Gastroesophageal sphincter (tissue), 4 donors: ENCODE measurements at regions not wholly inside any gene's neighbourhood (a gene's known extent, or its start where the extent isn't known, plus 50 kb on each side); places are given as distances from the start of the nearest gene placed in this dataset.

Source experiments
- ATAC-seq: fragments of 150-250 bp; one replicate; pipeline ENCODE4 v1.9.1; 2016; ENCODE audit warnings: mild to moderate bottlenecking, moderate library complexity
- H3K27ac ChIP-seq, 4 donors: fragments of 200-600 bp; sonication (generic) in 3 of 4; 1 replicate in 3 of 4; 2 replicates in 1 of 4; pipeline ENCODE4 v1.5.1; 2016 to 2019
- H3K27me3 ChIP-seq: fragments of 200-600 bp; sonication (generic); one replicate; pipeline ENCODE4 v1.5.1; 2019
- H3K36me3 ChIP-seq, 2 donors: fragments of 200-600 bp; sonication (generic); one replicate each; pipeline ENCODE4 v1.5.1; 2019; ENCODE audit warnings: control low read depth in 1 of 2
- H3K4me1 ChIP-seq, 3 donors: fragments of 200-600 bp; sonication (generic); 1 replicate in 2 of 3; 2 replicates in 1 of 3; pipeline ENCODE4 v1.5.1; 2016 to 2019; ENCODE audit warnings: control low read depth in 2 of 3
- H3K4me3 ChIP-seq, 2 donors: fragments of 200-600 bp; sonication (generic); one replicate each; pipeline ENCODE4 v1.5.1; 2019; ENCODE audit warnings: mild to moderate bottlenecking in 1 of 2, moderate library complexity in 1 of 2
- H3K9me3 ChIP-seq, 3 donors: fragments of 200-600 bp; sonication (generic); one replicate each; pipeline ENCODE4 v1.5.1; 2017 to 2019; ENCODE audit warnings: control low read depth in 2 of 3
- CTCF ChIP-seq, 4 experiments: fragments of 200-600 bp in 2 of 4; fragments of 450-650 bp in 2 of 4; sonication (generic) in 1 of 4; IDR thresholded peaks; one replicate each; pipeline ENCODE4 v1.5.1; 2017 to 2019; ENCODE audit warnings: antibody characterized with exemption in 4 of 4, mild to moderate bottlenecking in 2 of 4, moderate library complexity in 2 of 4
- EP300 ChIP-seq: sonication (generic); formaldehyde crosslinking; IDR thresholded peaks from one replicate; pipeline ENCODE4 v1.6.1; 2017; ENCODE audit warnings: antibody characterized with exemption, mild to moderate bottlenecking
- POLR2A ChIP-seq, 2 donors: fragments of 450-650 bp; IDR thresholded peaks; one replicate each; pipeline ENCODE4 v1.6.1; 2017; ENCODE audit warnings: antibody characterized with exemption in 2 of 2, mild to moderate bottlenecking in 2 of 2, moderate library complexity in 1 of 2
- POLR2AphosphoS5 ChIP-seq: sonication (generic); formaldehyde crosslinking; IDR thresholded peaks from one replicate; pipeline ENCODE4 v1.6.1; 2017; ENCODE audit warnings: antibody characterized with exemption
- WGBS, 2 donors: methylation state at CpG; one replicate each; pipeline ENCODE4 v1.1.5; 2018; ENCODE audit warnings: low coverage in 1 of 2; 5-methylcytosine and 5-hydroxymethylcytosine counted together

- H3K27ac ChIP-seq: no peak overlapping the region
- no peak for ATAC-seq
- no peaks in the 10 kb centered on the region for H3K9me3 ChIP-seq
- TF ChIP-seq EP300: no peak
- no peak for TF ChIP-seq POLR2AphosphoS5
- TF ChIP-seq POLR2A (IDR thresholded peaks at IDR 0.05): no peak
- H3K4me1 ChIP-seq: no peaks in the 10 kb centered on the region
- WGBS, 2 donors: 56 to 90% methylated on average over 1 of the region's 1 CpG
- H3K4me3 ChIP-seq: no peak overlapping the region
- no peaks in the 10 kb centered on the region for H3K27me3 ChIP-seq
- no peaks in the 10 kb centered on the region for H3K36me3 ChIP-seq
Measured at GRCh38 chr3:68485051-68485450, 447.3 kb downstream of the TAFA4 start.

GRCh38 chr3:68483601-68484000 lies 448.7 kb downstream of the TAFA4 start:
- Histone ChIP-seq H3K4me1 (no peaks in the 10 kb centered on the region), H3K27me3 (no peaks in the 10 kb centered on the region), H3K36me3 (no peaks in the 10 kb centered on the region), H3K27ac (no peak overlapping the region), H3K4me3 (no peak overlapping the region), H3K9me3 (no peaks in the 10 kb centered on the region)
- TF ChIP-seq POLR2AphosphoS5 (no peak), EP300 (no peak), POLR2A (IDR thresholded peaks at IDR 0.05) (no peak), CTCF (IDR thresholded peaks at IDR 0.05) (no peak)
- no peak for ATAC-seq
- WGBS, 2 donors: 53 to 60% methylated on average over 3 of the region's 3 CpGs

GRCh38 chr3:68483041-68483440 lies 449.3 kb downstream of the TAFA4 start:
- ATAC-seq: no peak
- TF ChIP-seq POLR2AphosphoS5 (no peak), EP300 (no peak), POLR2A (IDR thresholded peaks at IDR 0.05) (no peak), CTCF (IDR thresholded peaks at IDR 0.05) (no peak)
- Histone ChIP-seq H3K36me3 (no peaks in the 10 kb centered on the region), H3K27ac (no peak overlapping the region), H3K4me1 (no peaks in the 10 kb centered on the region), H3K27me3 (no peaks in the 10 kb centered on the region), H3K4me3 (no peak overlapping the region), H3K9me3 (no peaks in the 10 kb centered on the region)
- WGBS, 2 donors: 47 to 51% methylated on average over 2 of the region's 2 CpGs

- no peak overlapping the region for H3K27ac ChIP-seq
- no peaks in the 10 kb centered on the region for H3K27me3 ChIP-seq
- H3K36me3 ChIP-seq: no peaks in the 10 kb centered on the region
- WGBS, 2 donors: 38% methylated on average over 1 of the region's 2 CpGs; no CpG with 5 or more reads in 1 of the 2 donors
- TF ChIP-seq POLR2A (IDR thresholded peaks at IDR 0.05): no peak
- no peak for TF ChIP-seq CTCF (IDR thresholded peaks at IDR 0.05)
- no peak for TF ChIP-seq EP300
- no peak for TF ChIP-seq POLR2AphosphoS5
- no peak for ATAC-seq
- no peaks in the 10 kb centered on the region for H3K9me3 ChIP-seq
- no peaks in the 10 kb centered on the region for H3K4me1 ChIP-seq
- no peak overlapping the region for H3K4me3 ChIP-seq
Measured at GRCh38 chr3:68482565-68482964, 449.8 kb downstream of the TAFA4 start.

GRCh38 chr3:68479779-68480178 lies 452.6 kb downstream of the TAFA4 start:
- no peaks in the 10 kb centered on the region for H3K36me3 ChIP-seq
- WGBS, 2 donors: 89 to 100% methylated on average over 2 to 3 of the region's 3 CpGs
- no peak for TF ChIP-seq EP300
- no peak for TF ChIP-seq POLR2AphosphoS5
- no peak for TF ChIP-seq CTCF (IDR thresholded peaks at IDR 0.05)
- no peak for TF ChIP-seq POLR2A (IDR thresholded peaks at IDR 0.05)
- no peaks in the 10 kb centered on the region for H3K9me3 ChIP-seq
- H3K27ac ChIP-seq: no peak overlapping the region
- ATAC-seq: no peak
- H3K4me1 ChIP-seq: no peaks in the 10 kb centered on the region
- no peaks in the 10 kb centered on the region for H3K27me3 ChIP-seq
- H3K4me3 ChIP-seq: no peak overlapping the region
